GM12878 (cell line): ENCODE measurements at regions not wholly inside any gene's neighbourhood (a gene's known extent, or its start where the extent isn't known, plus 50 kb on each side); places are given as distances from the start of the nearest gene placed in this dataset.

ENCODE experiments used
- ATAC-seq: fragments of 200-7000 bp; cut with Tn5 transposase; 3 replicates; pipeline ENCODE4 v1.9.1; 2020; ENCODE audit warnings: mild to moderate bottlenecking, moderate library complexity
- BruUV-seq: library from RNA; stranded (reverse); fragments of 400-500 nt; replicated peaks from 2 replicates; lab custom pipeline; 2021; lab: Mats Ljungman, UMichigan
- CTCF ChIA-PET: fragments of 300-600 bp; sonication (Branson Sonifier 250); formaldehyde crosslinking; extraction: SDS; loops from one replicate; lab custom pipeline; 2021; ENCODE audit warnings: inconsistent platforms; lab: Yijun Ruan, JAX
- POLR2A ChIA-PET: fragments of 350-600 bp; formaldehyde crosslinking; extraction: SDS; loops from one replicate; lab custom pipeline; 2021; ENCODE audit warnings: inconsistent platforms; lab: Charles Lee
- RAD21 ChIA-PET: fragments of 300-600 bp; sonication (Branson Sonifier 250); formaldehyde crosslinking; loops from one replicate; lab custom pipeline; 2023; ENCODE audit warnings: antibody characterized with exemption; ENCODE audit not compliant: unreplicated experiment; lab: Charles Lee
- SMC1A ChIA-PET: fragments of 300-600 bp; sonication (Branson Sonifier 250); formaldehyde crosslinking; loops from one replicate; lab custom pipeline; 2023; ENCODE audit not compliant: unreplicated experiment, uncharacterized antibody; lab: Charles Lee
- DNase-seq: peaks from one replicate; pipeline ENCODE4 v3.0.0-alpha.2; 2011; ENCODE audit warnings: low read depth, low spot score
- FAIRE-seq: peaks from 3 replicates; lab custom pipeline; 2011; peaks lifted over from hg19 to GRCh38; lab: Jason Lieb, UNC
- H2AFZ ChIP-seq: 2 replicates; pipeline ENCODE4 v1.6.0; 2011; ENCODE audit warnings: low read depth, low read length, control low read depth; ENCODE audit not compliant: control insufficient read depth
- H3K27ac ChIP-seq: 2 replicates; pipeline ENCODE4 v1.5.1; 2011; ENCODE audit warnings: control low read depth; ENCODE audit not compliant: control insufficient read depth, insufficient read depth
- H3K27me3 ChIP-seq, 2 experiments: replicated peaks in 1 of 2; 2 replicates each; pipeline versions ENCODE4 v1.6.0 to v1.6.1; 2011; ENCODE audit warnings: low read length in 1 of 2; ENCODE audit not compliant: control insufficient read depth in 2 of 2, insufficient read depth in 2 of 2
- H3K36me3 ChIP-seq, 2 experiments: 2 replicates each; pipeline ENCODE4 v1.5.1; 2011; ENCODE audit warnings: low read length in 1 of 2; ENCODE audit not compliant: control insufficient read depth in 2 of 2, insufficient read depth in 2 of 2
- H3K4me1 ChIP-seq: 2 replicates; pipeline ENCODE4 v1.6.1; 2011; ENCODE audit warnings: mild to moderate bottlenecking, low read length, moderate library complexity, mixed read lengths; ENCODE audit not compliant: control insufficient read depth, insufficient read depth
- H3K4me2 ChIP-seq: 2 replicates; pipeline ENCODE4 v1.6.0; 2011; ENCODE audit warnings: control low read depth; ENCODE audit not compliant: control insufficient read depth, insufficient read depth
- H3K4me3 ChIP-seq: fragments of 200-600 bp; sonication (generic); 2 replicates; pipeline ENCODE4 v1.5.1; 2016
- H3K79me2 ChIP-seq: 2 replicates; pipeline ENCODE4 v1.6.0; 2011; ENCODE audit warnings: low read length; ENCODE audit not compliant: control insufficient read depth, insufficient read depth
- H3K9ac ChIP-seq: 2 replicates; pipeline ENCODE4 v1.8.0; 2011; ENCODE audit warnings: low read length, control low read depth, mixed read lengths; ENCODE audit not compliant: control insufficient read depth, insufficient read depth
- H3K9me3 ChIP-seq: replicated peaks from 3 replicates; pipeline ENCODE4 v1.5.1; 2011; ENCODE audit warnings: mild to moderate bottlenecking, low read length; ENCODE audit not compliant: control insufficient read depth, insufficient read depth
- H4K20me1 ChIP-seq: 2 replicates; pipeline ENCODE4 v1.6.0; 2011; ENCODE audit not compliant: control insufficient read depth, insufficient read depth
- CEBPZ ChIP-seq: fragments of 150-350 bp; IDR thresholded peaks from 2 replicates; pipeline ENCODE4 v1.6.1; 2016; ENCODE audit warnings: low read depth, low read length
- CREB1 ChIP-seq: IDR thresholded peaks from 2 replicates; pipeline ENCODE4 v1.6.1; 2012; ENCODE audit warnings: low read depth, mild to moderate bottlenecking, inconsistent platforms
- GABPA ChIP-seq: IDR thresholded peaks from 2 replicates; pipeline ENCODE4 v1.6.1; 2014; ENCODE audit warnings: antibody characterized with exemption, low read depth, mild to moderate bottlenecking, inconsistent platforms
- IKZF1 ChIP-seq: fragments of 450-650 bp; conservative IDR thresholded peaks from 2 replicates; pipeline ENCODE4 v1.6.1; 2017; ENCODE audit warnings: antibody characterized with exemption, mild to moderate bottlenecking
- LARP7 ChIP-seq: fragments of 450-650 bp; IDR thresholded peaks from 2 replicates; pipeline ENCODE4 v1.6.1; 2017; ENCODE audit warnings: mild to moderate bottlenecking
- MYB ChIP-seq: fragments of 150-350 bp; IDR thresholded peaks from 2 replicates; pipeline ENCODE4 v1.6.1; 2014; ENCODE audit warnings: mild to moderate bottlenecking, low read depth, low read length, borderline replicate concordance
- NFIC ChIP-seq: IDR thresholded peaks from 2 replicates; pipeline ENCODE4 v1.6.1; 2012; ENCODE audit warnings: low read depth, mild to moderate bottlenecking, inconsistent platforms, low read length, moderate library complexity
- NFYA ChIP-seq: IDR thresholded peaks from 2 replicates; pipeline ENCODE4 v1.6.1; 2011; ENCODE audit warnings: low read depth, mild to moderate bottlenecking, low read length, improper control_type of control experiment, borderline replicate concordance
- NR2C2 ChIP-seq: IDR thresholded peaks from 2 replicates; pipeline ENCODE4 v1.6.1; 2011; ENCODE audit warnings: borderline replicate concordance, low read depth; ENCODE audit not compliant: control insufficient read depth, insufficient read length
- PML ChIP-seq: IDR thresholded peaks from 2 replicates; pipeline ENCODE4 v1.6.1; 2012; ENCODE audit warnings: low read length, inconsistent platforms
- POLR2AphosphoS2 ChIP-seq: IDR thresholded peaks from 2 replicates; pipeline ENCODE4 v1.6.1; 2011; ENCODE audit warnings: low read depth, mild to moderate bottlenecking, low read length, improper control_type of control experiment, moderate library complexity
- TCF3 ChIP-seq: IDR thresholded peaks from 2 replicates; pipeline ENCODE4 v1.6.1; 2012; ENCODE audit warnings: low read depth, mild to moderate bottlenecking, low read length, borderline replicate concordance; ENCODE audit not compliant: insufficient read depth
- ZBED1 ChIP-seq: IDR thresholded peaks from 2 replicates; pipeline ENCODE4 v1.6.1; 2016; ENCODE audit warnings: borderline replicate concordance
- ZNF687 ChIP-seq: fragments of 450-650 bp; IDR thresholded peaks from 2 replicates; pipeline ENCODE4 v1.6.1; 2017; ENCODE audit warnings: mild to moderate bottlenecking, moderate library complexity
- ZZZ3 ChIP-seq: IDR thresholded peaks from 2 replicates; pipeline ENCODE4 v1.6.1; 2011; ENCODE audit warnings: low read depth; ENCODE audit not compliant: control insufficient read depth, insufficient read length
- WGBS: methylation state at CpG from one replicate; pipeline ENCODE4 v1.1.6; 2016; ENCODE audit warnings: low lambda C conversion rate; ENCODE audit not compliant: insufficient replicate concordance, insufficient coverage; ENCODE audit errors: missing lambda C conversion rate; 5-methylcytosine and 5-hydroxymethylcytosine counted together
- in situ Hi-C: fragments of 300-500 bp; cut with MboI; formaldehyde crosslinking; loops from 9 replicates; pipeline ENCODE4 v1.14.3; 2018; ENCODE audit warnings: mixed read lengths
- intact Hi-C: fragments of 100-400 bp; cut with micrococcal nuclease; formaldehyde crosslinking; loops from one replicate; pipeline ENCODE4 v1.14.2; 2022; ENCODE audit not compliant: unreplicated experiment
- TF ChIP-seq, protein P1 (sequence below): IDR thresholded peaks from 2 replicates; pipeline ENCODE4 v1.6.1; 2011; ENCODE audit warnings: borderline replicate concordance, low read depth, mild to moderate bottlenecking, moderate library complexity, mixed read lengths, low read length; ENCODE audit not compliant: insufficient read depth; ENCODE audit errors: extremely low read length
- TF ChIP-seq, protein P2 (sequence below): IDR thresholded peaks from 2 replicates; pipeline ENCODE4 v1.6.1; 2012; ENCODE audit warnings: low read depth, low read length, improper control_type of control experiment

DNA sequence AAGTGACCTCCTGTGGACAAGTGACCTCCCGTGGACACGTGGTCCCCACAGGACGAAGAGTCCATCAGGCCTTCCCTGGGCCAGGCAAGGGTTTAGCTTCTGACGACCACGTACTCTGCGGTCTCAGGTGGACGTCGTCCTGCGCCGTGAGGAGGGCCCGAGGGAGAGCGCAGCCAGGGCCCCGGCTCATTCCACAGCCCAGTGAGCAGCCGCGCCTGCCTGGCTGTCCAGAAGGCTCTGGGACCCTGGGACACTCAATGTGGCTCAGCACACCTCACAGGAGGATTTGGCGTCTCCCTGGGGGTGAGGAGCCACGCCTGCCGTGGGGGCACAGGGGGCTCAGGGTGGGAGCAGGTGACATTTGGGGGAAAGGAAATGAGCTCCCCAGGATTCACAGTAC lies 64.4 kb upstream of the CFAP46 start (continued):
- TF ChIP-seq ZNF687, result no peak
- TF ChIP-seq ZBED1, result no peak
- TF ChIP-seq GABPA, result no peak
- TF ChIP-seq PML, result no peak
- TF ChIP-seq IKZF1, result no peak
- TF ChIP-seq, protein P1, sequence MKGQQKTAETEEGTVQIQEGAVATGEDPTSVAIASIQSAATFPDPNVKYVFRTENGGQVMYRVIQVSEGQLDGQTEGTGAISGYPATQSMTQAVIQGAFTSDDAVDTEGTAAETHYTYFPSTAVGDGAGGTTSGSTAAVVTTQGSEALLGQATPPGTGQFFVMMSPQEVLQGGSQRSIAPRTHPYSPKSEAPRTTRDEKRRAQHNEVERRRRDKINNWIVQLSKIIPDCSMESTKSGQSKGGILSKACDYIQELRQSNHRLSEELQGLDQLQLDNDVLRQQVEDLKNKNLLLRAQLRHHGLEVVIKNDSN, result no peak
- TF ChIP-seq MYB, result no peak
- TF ChIP-seq ZZZ3, result no peak

- no peak overlapping the region for H3K4me3 ChIP-seq
- BruUV-seq, result no TSS peak
- H3K4me1 ChIP-seq, result no peaks in the 10 kb centered on the region
- no peaks in the 10 kb centered on the region for H3K36me3 ChIP-seq
- no peak overlapping the region for H3K9ac ChIP-seq
- no peak overlapping the region for H3K4me2 ChIP-seq
- H3K79me2 ChIP-seq, result no peaks in the 10 kb centered on the region
- WGBS, result 18% methylated on average over 10 of the region's 10 CpGs
- ATAC-seq (no peak), DNase-seq (no peak), FAIRE-seq (no peak)
- no peaks in the 10 kb centered on the region for H4K20me1 ChIP-seq
- ChIA-PET CTCF (no interaction called here), POLR2A (no interaction called here), SMC1A (no interaction called here), RAD21 (no interaction called here)
- in situ Hi-C loops, result no loop called here
- H2AFZ ChIP-seq, result no peak overlapping the region
- H3K9me3 ChIP-seq, result no peaks in the 10 kb centered on the region; the same call in 2 of the 3 replicates
- H3K27ac ChIP-seq, result no peak overlapping the region
- no peaks in the 10 kb centered on the region for H3K27me3 ChIP-seq
- intact Hi-C loops, result no loop called here
- TF ChIP-seq NR2C2, result no peak
- no peak for TF ChIP-seq TCF3
- no peak for TF ChIP-seq LARP7
- TF ChIP-seq NFIC, result no peak
- no peak for TF ChIP-seq CEBPZ
- TF ChIP-seq NFYA, result no peak
- TF ChIP-seq CREB1, result no peak
- no peak for TF ChIP-seq POLR2AphosphoS2
- TF ChIP-seq, protein P2, sequence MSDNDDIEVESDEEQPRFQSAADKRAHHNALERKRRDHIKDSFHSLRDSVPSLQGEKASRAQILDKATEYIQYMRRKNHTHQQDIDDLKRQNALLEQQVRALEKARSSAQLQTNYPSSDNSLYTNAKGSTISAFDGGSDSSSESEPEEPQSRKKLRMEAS, result no peak
Measured at GRCh38 chr10:133006202-133006601, 63.8 kb upstream of the CFAP46 start.
